Amygdala (tissue), 56 donors: ENCODE measurements at regions not wholly inside any gene's neighbourhood (a gene's known extent, or its start where the extent isn't known, plus 50 kb on each side); places are given as distances from the start of the nearest gene placed in this dataset.

Source experiments
- DNase-seq, 56 donors: peaks; one replicate each; lab custom pipeline; 2025; lab: John Stamatoyannopoulos, UW

GRCh38 chr7:91515961-91516360 lies 251.7 kb downstream of the FZD1 start:
- DNase-seq, result no peak

GRCh38 chr7:91517201-91517785 lies 253.1 kb downstream of the FZD1 start:
- no peak for DNase-seq

- DNase-seq, result no peak
Measured at GRCh38 chr7:91518058-91518457, 253.8 kb downstream of the FZD1 start.

GRCh38 chr7:91519241-91520158 lies 255.3 kb downstream of the FZD1 start:
- peak in 1 of 56 donors; percentile 1 for DNase-seq

- peak in 1 of 56 donors; percentile 10 for DNase-seq
Measured at GRCh38 chr7:91520645-91521044, 256.4 kb downstream of the FZD1 start.

- DNase-seq, result no peak
Measured at GRCh38 chr7:91526404-91526803, 262.2 kb downstream of the FZD1 start.

- DNase-seq, result no peak
Measured at GRCh38 chr7:91527460-91527859, 263.2 kb downstream of the FZD1 start.

- DNase-seq, result no peak
Measured at GRCh38 chr7:91533996-91534395, 269.8 kb downstream of the FZD1 start.

GRCh38 chr7:91537260-91538152 lies 273.3 kb downstream of the FZD1 start:
- no peak for DNase-seq

- no peak for DNase-seq
Measured at GRCh38 chr7:91541641-91542040, 277.4 kb downstream of the FZD1 start.

- no peak for DNase-seq
Measured at GRCh38 chr7:91543646-91544045, 279.4 kb downstream of the FZD1 start.

- DNase-seq, result no peak
Measured at GRCh38 chr7:91549878-91550277, 285.6 kb downstream of the FZD1 start.

- DNase-seq, result no peak
Measured at GRCh38 chr7:91550931-91551330, 286.7 kb downstream of the FZD1 start.

GRCh38 chr7:91551377-91552175 lies 287.3 kb downstream of the FZD1 start:
- no peak for DNase-seq

- no peak for DNase-seq
Measured at GRCh38 chr7:91553410-91553895, 289.2 kb downstream of the FZD1 start.

GRCh38 chr7:91554883-91555282 lies 290.6 kb downstream of the FZD1 start:
- no peak for DNase-seq

GRCh38 chr7:91556239-91556638 lies 292.0 kb downstream of the FZD1 start:
- no peak for DNase-seq

- DNase-seq, result no peak
Measured at GRCh38 chr7:91556956-91557650, 292.9 kb downstream of the FZD1 start.

- no peak for DNase-seq
Measured at GRCh38 chr7:91557789-91558404, 293.7 kb downstream of the FZD1 start.
